ENCODE measurements at regions not wholly inside any gene's neighbourhood (a gene's known extent, or its start where the extent isn't known, plus 50 kb on each side); places are given as distances from the start of the nearest gene placed in this dataset.

DNA sequence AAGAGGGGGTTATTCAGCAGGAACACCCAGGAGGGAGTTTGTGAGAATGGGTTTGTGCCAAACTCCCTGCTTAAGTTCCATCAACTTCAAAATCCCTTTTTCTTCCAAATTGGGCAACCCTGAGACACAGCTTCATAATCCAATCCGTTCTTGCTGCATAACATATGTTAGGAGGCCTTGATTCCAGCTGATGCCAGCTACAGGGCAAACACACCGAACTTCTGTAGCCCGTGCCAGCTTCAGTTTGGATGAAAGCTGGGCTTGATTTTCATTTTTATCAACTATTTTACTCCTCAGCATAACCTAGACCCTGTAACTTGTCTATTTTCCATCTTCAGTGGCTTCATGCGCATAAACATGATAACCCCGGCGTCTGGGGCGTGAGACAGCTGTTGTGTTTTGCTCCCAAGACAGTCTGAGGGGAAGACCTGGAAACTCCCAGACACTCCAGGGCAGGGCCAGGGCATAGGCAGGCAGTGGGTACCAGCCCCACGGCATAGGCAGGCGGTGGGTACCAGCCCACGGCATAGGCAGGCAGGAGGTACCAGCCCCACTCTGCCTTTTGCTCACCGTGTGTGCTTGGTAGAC, 220.4 kb downstream of the C16orf95 start:
- H3K4me1 Mint-ChIP-seq, result peaks cover 36% of the 10 kb centered on the region
- ATAC-seq (no peak), DNase-seq (ENCODE audit: low spot score) (no peak)
- CTCF ChIA-PET, result interaction anchor here (0.6 to 1.2 kb wide), 2 partner anchors 20 to 34 kb away, joined by 3 to 4 read pairs; no protein-coding TSS in a partner anchor
- no peaks in the 10 kb centered on the region for H3K9me3 Mint-ChIP-seq
- no peak overlapping the region for H3K4me3 Mint-ChIP-seq
- no peaks in the 10 kb centered on the region for H3K36me3 Mint-ChIP-seq
- H3K27ac Mint-ChIP-seq, result no peak overlapping the region
- POLR2A ChIA-PET, result no interaction called here
- no peaks in the 10 kb centered on the region; the same call in 1 of the 2 replicates for H3K27me3 Mint-ChIP-seq (ENCODE audit: low read depth)
- no peak for TF ChIP-seq ZNF317 (CRISPR knock-in tag; IDR thresholded peaks at IDR 0.05; ENCODE audit: borderline replicate concordance, low read depth)
- TF ChIP-seq, protein P1, sequence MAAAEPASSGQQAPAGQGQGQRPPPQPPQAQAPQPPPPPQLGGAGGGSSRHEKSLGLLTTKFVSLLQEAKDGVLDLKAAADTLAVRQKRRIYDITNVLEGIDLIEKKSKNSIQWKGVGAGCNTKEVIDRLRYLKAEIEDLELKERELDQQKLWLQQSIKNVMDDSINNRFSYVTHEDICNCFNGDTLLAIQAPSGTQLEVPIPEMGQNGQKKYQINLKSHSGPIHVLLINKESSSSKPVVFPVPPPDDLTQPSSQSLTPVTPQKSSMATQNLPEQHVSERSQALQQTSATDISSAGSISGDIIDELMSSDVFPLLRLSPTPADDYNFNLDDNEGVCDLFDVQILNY (CRISPR knock-in tag; IDR thresholded peaks at IDR 0.05), result no peak
- TF ChIP-seq, protein P2, sequence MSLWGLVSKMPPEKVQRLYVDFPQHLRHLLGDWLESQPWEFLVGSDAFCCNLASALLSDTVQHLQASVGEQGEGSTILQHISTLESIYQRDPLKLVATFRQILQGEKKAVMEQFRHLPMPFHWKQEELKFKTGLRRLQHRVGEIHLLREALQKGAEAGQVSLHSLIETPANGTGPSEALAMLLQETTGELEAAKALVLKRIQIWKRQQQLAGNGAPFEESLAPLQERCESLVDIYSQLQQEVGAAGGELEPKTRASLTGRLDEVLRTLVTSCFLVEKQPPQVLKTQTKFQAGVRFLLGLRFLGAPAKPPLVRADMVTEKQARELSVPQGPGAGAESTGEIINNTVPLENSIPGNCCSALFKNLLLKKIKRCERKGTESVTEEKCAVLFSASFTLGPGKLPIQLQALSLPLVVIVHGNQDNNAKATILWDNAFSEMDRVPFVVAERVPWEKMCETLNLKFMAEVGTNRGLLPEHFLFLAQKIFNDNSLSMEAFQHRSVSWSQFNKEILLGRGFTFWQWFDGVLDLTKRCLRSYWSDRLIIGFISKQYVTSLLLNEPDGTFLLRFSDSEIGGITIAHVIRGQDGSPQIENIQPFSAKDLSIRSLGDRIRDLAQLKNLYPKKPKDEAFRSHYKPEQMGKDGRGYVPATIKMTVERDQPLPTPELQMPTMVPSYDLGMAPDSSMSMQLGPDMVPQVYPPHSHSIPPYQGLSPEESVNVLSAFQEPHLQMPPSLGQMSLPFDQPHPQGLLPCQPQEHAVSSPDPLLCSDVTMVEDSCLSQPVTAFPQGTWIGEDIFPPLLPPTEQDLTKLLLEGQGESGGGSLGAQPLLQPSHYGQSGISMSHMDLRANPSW (CRISPR knock-in tag; conservative IDR thresholded peaks at IDR 0.05; ENCODE audit: low read depth), result no peak
- no peak for TF ChIP-seq ZNF671 (CRISPR knock-in tag; IDR thresholded peaks at IDR 0.05)
- TF ChIP-seq, protein P3, sequence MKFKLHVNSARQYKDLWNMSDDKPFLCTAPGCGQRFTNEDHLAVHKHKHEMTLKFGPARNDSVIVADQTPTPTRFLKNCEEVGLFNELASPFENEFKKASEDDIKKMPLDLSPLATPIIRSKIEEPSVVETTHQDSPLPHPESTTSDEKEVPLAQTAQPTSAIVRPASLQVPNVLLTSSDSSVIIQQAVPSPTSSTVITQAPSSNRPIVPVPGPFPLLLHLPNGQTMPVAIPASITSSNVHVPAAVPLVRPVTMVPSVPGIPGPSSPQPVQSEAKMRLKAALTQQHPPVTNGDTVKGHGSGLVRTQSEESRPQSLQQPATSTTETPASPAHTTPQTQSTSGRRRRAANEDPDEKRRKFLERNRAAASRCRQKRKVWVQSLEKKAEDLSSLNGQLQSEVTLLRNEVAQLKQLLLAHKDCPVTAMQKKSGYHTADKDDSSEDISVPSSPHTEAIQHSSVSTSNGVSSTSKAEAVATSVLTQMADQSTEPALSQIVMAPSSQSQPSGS (CRISPR knock-in tag; IDR thresholded peaks at IDR 0.05; ENCODE audit: borderline replicate concordance, low read depth), result no peak
- no peak for TF ChIP-seq ZNF219 (CRISPR knock-in tag; IDR thresholded peaks at IDR 0.05; ENCODE audit: borderline replicate concordance)
- no peak for TF ChIP-seq TCF7 (CRISPR knock-in tag; IDR thresholded peaks at IDR 0.05; ENCODE audit: low read depth)
- no peak for TF ChIP-seq ZNF416 (CRISPR knock-in tag; IDR thresholded peaks at IDR 0.05)
- no peak for TF ChIP-seq SP1 (CRISPR knock-in tag; conservative IDR thresholded peaks at IDR 0.05)
- no peak for TF ChIP-seq ATF1 (CRISPR knock-in tag; IDR thresholded peaks at IDR 0.05)
- TF ChIP-seq GRHL2 (CRISPR knock-in tag; IDR thresholded peaks at IDR 0.05; ENCODE audit: insufficient replicate concordance, severe bottlenecking), result no peak
- TF ChIP-seq, protein P4, sequence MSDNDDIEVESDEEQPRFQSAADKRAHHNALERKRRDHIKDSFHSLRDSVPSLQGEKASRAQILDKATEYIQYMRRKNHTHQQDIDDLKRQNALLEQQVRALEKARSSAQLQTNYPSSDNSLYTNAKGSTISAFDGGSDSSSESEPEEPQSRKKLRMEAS (CRISPR knock-in tag; IDR thresholded peaks at IDR 0.05), result no peak
- TF ChIP-seq GABPB1 (CRISPR knock-in tag; IDR thresholded peaks at IDR 0.05), result no peak
- TF ChIP-seq, protein P5, sequence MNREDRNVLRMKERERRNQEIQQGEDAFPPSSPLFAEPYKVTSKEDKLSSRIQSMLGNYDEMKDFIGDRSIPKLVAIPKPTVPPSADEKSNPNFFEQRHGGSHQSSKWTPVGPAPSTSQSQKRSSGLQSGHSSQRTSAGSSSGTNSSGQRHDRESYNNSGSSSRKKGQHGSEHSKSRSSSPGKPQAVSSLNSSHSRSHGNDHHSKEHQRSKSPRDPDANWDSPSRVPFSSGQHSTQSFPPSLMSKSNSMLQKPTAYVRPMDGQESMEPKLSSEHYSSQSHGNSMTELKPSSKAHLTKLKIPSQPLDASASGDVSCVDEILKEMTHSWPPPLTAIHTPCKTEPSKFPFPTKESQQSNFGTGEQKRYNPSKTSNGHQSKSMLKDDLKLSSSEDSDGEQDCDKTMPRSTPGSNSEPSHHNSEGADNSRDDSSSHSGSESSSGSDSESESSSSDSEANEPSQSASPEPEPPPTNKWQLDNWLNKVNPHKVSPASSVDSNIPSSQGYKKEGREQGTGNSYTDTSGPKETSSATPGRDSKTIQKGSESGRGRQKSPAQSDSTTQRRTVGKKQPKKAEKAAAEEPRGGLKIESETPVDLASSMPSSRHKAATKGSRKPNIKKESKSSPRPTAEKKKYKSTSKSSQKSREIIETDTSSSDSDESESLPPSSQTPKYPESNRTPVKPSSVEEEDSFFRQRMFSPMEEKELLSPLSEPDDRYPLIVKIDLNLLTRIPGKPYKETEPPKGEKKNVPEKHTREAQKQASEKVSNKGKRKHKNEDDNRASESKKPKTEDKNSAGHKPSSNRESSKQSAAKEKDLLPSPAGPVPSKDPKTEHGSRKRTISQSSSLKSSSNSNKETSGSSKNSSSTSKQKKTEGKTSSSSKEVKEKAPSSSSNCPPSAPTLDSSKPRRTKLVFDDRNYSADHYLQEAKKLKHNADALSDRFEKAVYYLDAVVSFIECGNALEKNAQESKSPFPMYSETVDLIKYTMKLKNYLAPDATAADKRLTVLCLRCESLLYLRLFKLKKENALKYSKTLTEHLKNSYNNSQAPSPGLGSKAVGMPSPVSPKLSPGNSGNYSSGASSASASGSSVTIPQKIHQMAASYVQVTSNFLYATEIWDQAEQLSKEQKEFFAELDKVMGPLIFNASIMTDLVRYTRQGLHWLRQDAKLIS (CRISPR knock-in tag; IDR thresholded peaks at IDR 0.05; ENCODE audit: borderline replicate concordance), result no peak
- TF ChIP-seq, protein P6, sequence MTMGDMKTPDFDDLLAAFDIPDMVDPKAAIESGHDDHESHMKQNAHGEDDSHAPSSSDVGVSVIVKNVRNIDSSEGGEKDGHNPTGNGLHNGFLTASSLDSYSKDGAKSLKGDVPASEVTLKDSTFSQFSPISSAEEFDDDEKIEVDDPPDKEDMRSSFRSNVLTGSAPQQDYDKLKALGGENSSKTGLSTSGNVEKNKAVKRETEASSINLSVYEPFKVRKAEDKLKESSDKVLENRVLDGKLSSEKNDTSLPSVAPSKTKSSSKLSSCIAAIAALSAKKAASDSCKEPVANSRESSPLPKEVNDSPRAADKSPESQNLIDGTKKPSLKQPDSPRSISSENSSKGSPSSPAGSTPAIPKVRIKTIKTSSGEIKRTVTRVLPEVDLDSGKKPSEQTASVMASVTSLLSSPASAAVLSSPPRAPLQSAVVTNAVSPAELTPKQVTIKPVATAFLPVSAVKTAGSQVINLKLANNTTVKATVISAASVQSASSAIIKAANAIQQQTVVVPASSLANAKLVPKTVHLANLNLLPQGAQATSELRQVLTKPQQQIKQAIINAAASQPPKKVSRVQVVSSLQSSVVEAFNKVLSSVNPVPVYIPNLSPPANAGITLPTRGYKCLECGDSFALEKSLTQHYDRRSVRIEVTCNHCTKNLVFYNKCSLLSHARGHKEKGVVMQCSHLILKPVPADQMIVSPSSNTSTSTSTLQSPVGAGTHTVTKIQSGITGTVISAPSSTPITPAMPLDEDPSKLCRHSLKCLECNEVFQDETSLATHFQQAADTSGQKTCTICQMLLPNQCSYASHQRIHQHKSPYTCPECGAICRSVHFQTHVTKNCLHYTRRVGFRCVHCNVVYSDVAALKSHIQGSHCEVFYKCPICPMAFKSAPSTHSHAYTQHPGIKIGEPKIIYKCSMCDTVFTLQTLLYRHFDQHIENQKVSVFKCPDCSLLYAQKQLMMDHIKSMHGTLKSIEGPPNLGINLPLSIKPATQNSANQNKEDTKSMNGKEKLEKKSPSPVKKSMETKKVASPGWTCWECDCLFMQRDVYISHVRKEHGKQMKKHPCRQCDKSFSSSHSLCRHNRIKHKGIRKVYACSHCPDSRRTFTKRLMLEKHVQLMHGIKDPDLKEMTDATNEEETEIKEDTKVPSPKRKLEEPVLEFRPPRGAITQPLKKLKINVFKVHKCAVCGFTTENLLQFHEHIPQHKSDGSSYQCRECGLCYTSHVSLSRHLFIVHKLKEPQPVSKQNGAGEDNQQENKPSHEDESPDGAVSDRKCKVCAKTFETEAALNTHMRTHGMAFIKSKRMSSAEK (CRISPR knock-in tag; IDR thresholded peaks at IDR 0.05; ENCODE audit: borderline replicate concordance), result no peak
- TF ChIP-seq NR3C1 (CRISPR knock-in tag; conservative IDR thresholded peaks at IDR 0.05; ENCODE audit: low read depth), result no peak
